NCI-H128 (cell line): ENCODE measurements at regions not wholly inside any gene's neighbourhood (a gene's known extent, or its start where the extent isn't known, plus 50 kb on each side); places are given as distances from the start of the nearest gene placed in this dataset.

Source experiments
- DNase-seq: peaks from one replicate; lab custom pipeline; 2025; ENCODE audit not compliant: unreplicated experiment; lab: John Stamatoyannopoulos, UW

- no peak for DNase-seq
These were observed 454.9 kb downstream of the KCNJ2 start for GRCh38 chr17:70624211-70624610.

GRCh38 chr17:70629902-70630301 is 460.6 kb downstream of the KCNJ2 start:
- no peak for DNase-seq

GRCh38 chr17:70636517-70637133 is 467.3 kb downstream of the KCNJ2 start:
- peak; percentile 8 for DNase-seq

- no peak for DNase-seq
These were observed 472.7 kb downstream of the KCNJ2 start for GRCh38 chr17:70642059-70642458.

- no peak for DNase-seq
These were observed 474.8 kb downstream of the KCNJ2 start for GRCh38 chr17:70644096-70644495.

GRCh38 chr17:70646673-70647072 is 477.3 kb downstream of the KCNJ2 start:
- DNase-seq: no peak

- no peak for DNase-seq
These were observed 478.8 kb downstream of the KCNJ2 start for GRCh38 chr17:70648166-70648565.

- no peak for DNase-seq
These were observed 484.5 kb downstream of the KCNJ2 start for GRCh38 chr17:70653850-70654249.

- DNase-seq: no peak
These were observed 485.4 kb downstream of the KCNJ2 start for GRCh38 chr17:70654706-70655105.

- DNase-seq: no peak
These were observed 486.0 kb downstream of the KCNJ2 start for GRCh38 chr17:70655176-70655958.

- no peak for DNase-seq
These were observed 489.0 kb downstream of the KCNJ2 start for GRCh38 chr17:70658317-70658716.

GRCh38 chr17:70658840-70659239 is 489.5 kb downstream of the KCNJ2 start:
- DNase-seq: no peak

GRCh38 chr17:70661342-70662222 is 492.2 kb downstream of the KCNJ2 start:
- peak; percentile 74 for DNase-seq

- DNase-seq: no peak
These were observed 499.1 kb downstream of the KCNJ2 start for GRCh38 chr17:70668276-70668937.

GRCh38 chr17:70668938-70669778 is 499.8 kb downstream of the KCNJ2 start:
- no peak for DNase-seq

- DNase-seq: no peak
These were observed 504.7 kb downstream of the KCNJ2 start for GRCh38 chr17:70674061-70674460.

GRCh38 chr17:70675070-70675590 is 505.8 kb downstream of the KCNJ2 start:
- DNase-seq: no peak

- no peak for DNase-seq
These were observed 508.7 kb downstream of the KCNJ2 start for GRCh38 chr17:70677783-70678647.

- no peak for DNase-seq
These were observed 509.6 kb downstream of the KCNJ2 start for GRCh38 chr17:70678889-70679288.
